Caco-2 (cell line): ENCODE measurements at regions not wholly inside any gene's neighbourhood (a gene's known extent, or its start where the extent isn't known, plus 50 kb on each side); places are given as distances from the start of the nearest gene placed in this dataset.

Source experiments
- BruUV-seq: library from RNA; stranded (reverse); fragments of 400-500 nt; replicated peaks from 2 replicates; lab custom pipeline; 2021; lab: Mats Ljungman, UMichigan
- CTCF ChIA-PET: fragments of 300-600 bp; sonication (Branson Sonifier 250); formaldehyde crosslinking; loops from one replicate; lab custom pipeline; 2022; ENCODE audit warnings: antibody characterized with exemption; lab: Charles Lee
- POLR2A ChIA-PET: fragments of 300-600 bp; sonication (Branson Sonifier 250); formaldehyde crosslinking; loops from one replicate; lab custom pipeline; 2022; ENCODE audit warnings: antibody characterized with exemption; lab: Charles Lee
- DNase-seq, 2 experiments: peaks; one replicate each; pipeline versions ENCODE4 v3.0.0 to v3.0.0-alpha.2; 2020 to 2022
- H3K27me3 ChIP-seq: replicated peaks from 2 replicates; pipeline ENCODE4 v1.6.0; 2011; ENCODE audit warnings: low read length; ENCODE audit not compliant: control insufficient read depth, insufficient read depth
- H3K36me3 ChIP-seq: 2 replicates; pipeline ENCODE4 v1.5.1; 2011; ENCODE audit warnings: low read length; ENCODE audit not compliant: control insufficient read depth, insufficient read depth
- H3K4me1 ChIP-seq: fragments of 250-450 bp; sonication (Bioruptor Pico); 2 replicates; pipeline ENCODE4 v1.5.1; 2020; ENCODE audit warnings: mild to moderate bottlenecking
- H3K4me3 ChIP-seq: 2 replicates; pipeline ENCODE4 v1.5.1; 2011; ENCODE audit warnings: low read depth, mild to moderate bottlenecking, control low read depth, low read length
- H3K9me3 ChIP-seq: fragments of 250-450 bp; sonication (Bioruptor Pico); 2 replicates; pipeline ENCODE4 v1.5.1; 2020; ENCODE audit warnings: mild to moderate bottlenecking, moderate library complexity
- H3K27ac Mint-ChIP-seq: one replicate; pipeline ENCODE4 v1.8.0; 2022; ENCODE audit warnings: mixed read lengths; ENCODE audit not compliant: unreplicated experiment
- H3K27me3 Mint-ChIP-seq: one replicate; pipeline ENCODE4 v1.8.0; 2022; ENCODE audit warnings: mixed read lengths; ENCODE audit not compliant: insufficient read depth, unreplicated experiment
- H3K36me3 Mint-ChIP-seq: one replicate; pipeline ENCODE4 v1.8.0; 2022; ENCODE audit warnings: mild to moderate bottlenecking, mixed read lengths; ENCODE audit not compliant: insufficient read depth, unreplicated experiment
- H3K4me1 Mint-ChIP-seq: one replicate; pipeline ENCODE4 v1.8.0; 2022; ENCODE audit warnings: low read depth, mixed read lengths; ENCODE audit not compliant: unreplicated experiment
- H3K4me3 Mint-ChIP-seq: one replicate; pipeline ENCODE4 v1.8.0; 2022; ENCODE audit warnings: mild to moderate bottlenecking, moderate library complexity, mixed read lengths; ENCODE audit not compliant: unreplicated experiment
- H3K9me3 Mint-ChIP-seq: one replicate; pipeline ENCODE4 v1.8.0; 2022; ENCODE audit warnings: mixed read lengths; ENCODE audit not compliant: unreplicated experiment
- intact Hi-C: fragments of 100-400 bp; cut with micrococcal nuclease; formaldehyde crosslinking; loops from one replicate; pipeline ENCODE4 v1.10.0; 2022; ENCODE audit not compliant: unreplicated experiment
- TF ChIP-seq, protein P1 (sequence below), 2 experiments: fragments of 200-600 bp in 1 of 2; IDR thresholded peaks; 1 replicate in 1 of 2; 2 replicates in 1 of 2; pipeline versions ENCODE4 v1.5.1 to v1.8.0; 2011 to 2022; ENCODE audit warnings: antibody characterized with exemption in 1 of 2, control low read depth in 1 of 2, inconsistent platforms in 1 of 2, low read depth in 1 of 2, low read length in 1 of 2, mild to moderate bottlenecking in 1 of 2, moderate library complexity in 1 of 2; ENCODE audit not compliant: insufficient read depth in 1 of 2, severe bottlenecking in 1 of 2, unreplicated experiment in 1 of 2

DNA sequence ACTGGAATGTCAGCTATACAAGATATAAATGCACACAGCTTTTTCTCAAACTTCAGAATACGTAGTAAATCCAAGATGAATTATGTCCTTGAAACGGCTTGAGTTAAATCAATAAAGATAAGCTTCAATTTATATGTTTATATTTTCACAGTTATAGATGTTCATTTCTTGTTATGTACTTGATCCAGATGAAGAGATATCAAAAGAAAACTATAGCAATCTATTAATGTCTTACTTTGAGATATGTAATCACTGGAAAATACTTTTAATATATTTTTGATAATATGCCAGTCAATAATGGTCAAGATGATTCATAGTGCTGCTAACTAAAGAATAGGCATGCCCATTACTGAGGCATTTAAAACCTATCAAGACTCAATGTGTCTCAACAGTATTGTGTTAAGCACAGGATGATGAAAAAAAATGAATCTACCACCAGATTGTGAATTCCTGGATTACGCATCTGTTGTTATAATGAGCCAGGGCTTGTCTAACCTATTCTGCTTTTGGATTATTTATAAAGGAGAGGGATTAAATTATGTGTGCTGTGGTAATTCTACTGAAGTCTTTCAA, 372.6 kb upstream of the PRR16 start:
- Histone ChIP-seq H3K4me3 (no peak overlapping the region), H3K27me3 (no peaks in the 10 kb centered on the region), H3K36me3 (no peaks in the 10 kb centered on the region), H3K4me1 (no peaks in the 10 kb centered on the region), H3K9me3 (no peaks in the 10 kb centered on the region)
- Mint-ChIP-seq H3K27ac (no peak overlapping the region), H3K4me3 (no peak overlapping the region), H3K4me1 (no peaks in the 10 kb centered on the region), H3K9me3 (no peaks in the 10 kb centered on the region), H3K36me3 (no peaks in the 10 kb centered on the region), H3K27me3 (peaks cover 4% of the 10 kb centered on the region)
- TF ChIP-seq, protein P1, sequence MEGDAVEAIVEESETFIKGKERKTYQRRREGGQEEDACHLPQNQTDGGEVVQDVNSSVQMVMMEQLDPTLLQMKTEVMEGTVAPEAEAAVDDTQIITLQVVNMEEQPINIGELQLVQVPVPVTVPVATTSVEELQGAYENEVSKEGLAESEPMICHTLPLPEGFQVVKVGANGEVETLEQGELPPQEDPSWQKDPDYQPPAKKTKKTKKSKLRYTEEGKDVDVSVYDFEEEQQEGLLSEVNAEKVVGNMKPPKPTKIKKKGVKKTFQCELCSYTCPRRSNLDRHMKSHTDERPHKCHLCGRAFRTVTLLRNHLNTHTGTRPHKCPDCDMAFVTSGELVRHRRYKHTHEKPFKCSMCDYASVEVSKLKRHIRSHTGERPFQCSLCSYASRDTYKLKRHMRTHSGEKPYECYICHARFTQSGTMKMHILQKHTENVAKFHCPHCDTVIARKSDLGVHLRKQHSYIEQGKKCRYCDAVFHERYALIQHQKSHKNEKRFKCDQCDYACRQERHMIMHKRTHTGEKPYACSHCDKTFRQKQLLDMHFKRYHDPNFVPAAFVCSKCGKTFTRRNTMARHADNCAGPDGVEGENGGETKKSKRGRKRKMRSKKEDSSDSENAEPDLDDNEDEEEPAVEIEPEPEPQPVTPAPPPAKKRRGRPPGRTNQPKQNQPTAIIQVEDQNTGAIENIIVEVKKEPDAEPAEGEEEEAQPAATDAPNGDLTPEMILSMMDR (IDR thresholded peaks at IDR 0.05; ENCODE audit: insufficient read depth in 1 of 2, low read depth in 1 of 2, low read length in 1 of 2, severe bottlenecking in 1 of 2, unreplicated experiment in 1 of 2) = no peak
- intact Hi-C loops = no loop called here
- ChIA-PET POLR2A (no interaction called here), CTCF (no interaction called here)
- no peak for DNase-seq
- BruUV-seq = no TSS peak

DNA sequence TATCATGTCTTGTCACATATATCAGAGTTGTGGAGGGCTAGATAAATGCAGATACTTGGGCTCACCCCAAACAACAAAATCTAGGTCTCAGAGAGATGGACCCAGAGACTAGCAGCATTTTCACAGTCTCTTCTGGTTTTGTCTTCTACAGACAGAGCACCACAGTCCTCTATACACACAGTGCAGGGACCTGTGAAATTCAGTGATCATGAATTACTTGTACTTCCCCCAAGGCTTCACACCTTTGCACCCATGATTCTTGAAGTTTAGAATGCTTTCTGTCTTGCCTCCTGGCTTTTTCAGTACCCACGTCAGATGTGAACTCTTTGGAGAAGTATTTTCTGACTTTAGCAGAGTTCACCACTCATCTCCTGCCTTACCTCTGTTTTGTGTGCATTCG, 371.5 kb upstream of the PRR16 start:
- Mint-ChIP-seq H3K4me1 (no peaks in the 10 kb centered on the region), H3K4me3 (no peak overlapping the region), H3K27me3 (peaks cover 4% of the 10 kb centered on the region), H3K36me3 (no peaks in the 10 kb centered on the region), H3K27ac (no peak overlapping the region), H3K9me3 (no peaks in the 10 kb centered on the region)
- Histone ChIP-seq H3K9me3 (no peaks in the 10 kb centered on the region), H3K4me1 (no peaks in the 10 kb centered on the region), H3K36me3 (no peaks in the 10 kb centered on the region), H3K4me3 (no peak overlapping the region), H3K27me3 (no peaks in the 10 kb centered on the region)
- DNase-seq = no peak
- TF ChIP-seq, protein P1 (IDR thresholded peaks at IDR 0.05; ENCODE audit: insufficient read depth in 1 of 2, low read depth in 1 of 2, low read length in 1 of 2, severe bottlenecking in 1 of 2, unreplicated experiment in 1 of 2) = no peak
- no TSS peak for BruUV-seq
- intact Hi-C loops = no loop called here
- ChIA-PET POLR2A (no interaction called here), CTCF (no interaction called here)

DNA sequence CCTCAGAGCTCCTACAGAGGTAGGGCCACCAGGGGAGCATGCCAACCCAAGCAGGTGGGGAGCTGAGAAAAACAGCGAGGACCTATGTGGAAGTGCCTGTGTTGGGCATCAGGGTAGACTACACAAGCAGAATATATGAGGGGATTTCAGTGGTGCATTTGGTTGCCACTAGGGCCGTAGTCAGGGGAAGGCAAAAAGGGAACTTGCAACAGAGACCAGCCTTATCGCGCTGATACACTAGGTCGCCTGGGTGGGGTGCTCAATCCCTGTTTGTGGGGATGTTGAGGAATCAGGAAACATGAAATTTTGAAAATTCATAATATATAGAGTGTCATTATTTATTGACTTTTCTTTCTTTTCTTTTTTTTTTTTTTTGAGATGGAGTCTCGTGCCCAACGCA, 370.9 kb upstream of the PRR16 start:
- Mint-ChIP-seq H3K4me1 (no peaks in the 10 kb centered on the region), H3K27me3 (peaks cover 3% of the 10 kb centered on the region), H3K4me3 (no peak overlapping the region), H3K9me3 (no peaks in the 10 kb centered on the region), H3K27ac (no peak overlapping the region), H3K36me3 (no peaks in the 10 kb centered on the region)
- BruUV-seq = no TSS peak
- DNase-seq = no peak
- H3K27me3 ChIP-seq = no peaks in the 10 kb centered on the region
- intact Hi-C loops = no loop called here
- CTCF ChIA-PET = no interaction called here
- POLR2A ChIA-PET = no interaction called here
- TF ChIP-seq, protein P1 (IDR thresholded peaks at IDR 0.05; ENCODE audit: insufficient read depth in 1 of 2, low read depth in 1 of 2, low read length in 1 of 2, severe bottlenecking in 1 of 2, unreplicated experiment in 1 of 2) = no peak
- H3K36me3 ChIP-seq = no peaks in the 10 kb centered on the region
- no peaks in the 10 kb centered on the region for H3K9me3 ChIP-seq
- H3K4me3 ChIP-seq = no peak overlapping the region
- no peaks in the 10 kb centered on the region for H3K4me1 ChIP-seq
